Testis (tissue), 2 donors: ENCODE measurements at regions not wholly inside any gene's neighbourhood (a gene's known extent, or its start where the extent isn't known, plus 50 kb on each side); places are given as distances from the start of the nearest gene placed in this dataset.

Experiments
- DNase-seq: peaks from one replicate; pipeline ENCODE4 v3.0.0-alpha.2; 2019
- H3K27ac ChIP-seq, 2 donors: fragments of 200-600 bp; sonication (generic); one replicate each; pipeline ENCODE4 v1.5.1; 2019
- H3K27me3 ChIP-seq: fragments of 200-600 bp; sonication (generic); one replicate; pipeline ENCODE4 v1.5.1; 2019
- H3K36me3 ChIP-seq: fragments of 200-600 bp; sonication (generic); one replicate; pipeline ENCODE4 v1.5.1; 2017; ENCODE audit warnings: low read depth; ENCODE audit errors: missing control alignments
- H3K4me1 ChIP-seq: fragments of 200-600 bp; sonication (generic); one replicate; pipeline ENCODE4 v1.5.1; 2019
- H3K4me3 ChIP-seq, 2 donors: fragments of 200-600 bp; sonication (generic); one replicate each; pipeline ENCODE4 v1.5.1; 2017 to 2019
- H3K9me3 ChIP-seq: fragments of 200-600 bp; sonication (generic); one replicate; pipeline ENCODE4 v1.5.1; 2017
- CTCF ChIP-seq, 3 experiments: fragments of 450-650 bp in 2 of 3; fragments of 200-600 bp in 1 of 3; sonication (generic) in 1 of 3; IDR thresholded peaks; one replicate each; pipeline ENCODE4 v1.5.1; 2016 to 2019; ENCODE audit warnings: antibody characterized with exemption in 3 of 3, mild to moderate bottlenecking in 2 of 3, moderate library complexity in 1 of 3
- POLR2A ChIP-seq: fragments of 450-650 bp; IDR thresholded peaks from one replicate; pipeline ENCODE4 v1.6.1; 2017; ENCODE audit warnings: antibody characterized with exemption, mild to moderate bottlenecking, moderate library complexity
- WGBS, 2 donors: methylation state at CpG; one replicate each; pipeline ENCODE4 v1.1.5; 2018; 5-methylcytosine and 5-hydroxymethylcytosine counted together
- intact Hi-C: fragments of 100-400 bp; cut with DNase I; formaldehyde crosslinking; loops from one replicate; pipeline ENCODE4 v1.15.1; 2023; ENCODE audit warnings: low total_unique reads

DNA sequence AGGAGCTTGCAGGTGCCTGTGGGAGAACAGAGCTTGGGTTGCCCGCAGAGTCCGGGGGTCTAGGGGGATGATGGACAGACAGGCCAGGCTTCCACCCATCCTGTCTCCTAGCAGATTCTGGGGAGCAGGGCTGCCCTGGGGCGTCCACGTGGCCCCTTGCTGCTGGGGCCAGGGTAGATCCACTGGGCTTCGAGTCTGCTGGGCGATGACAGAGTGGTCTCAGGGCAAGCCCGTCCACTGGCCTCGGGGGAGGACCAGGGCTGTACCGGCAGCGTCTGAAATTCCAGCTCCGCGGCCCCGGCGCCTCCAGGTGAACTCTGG lies 124.2 kb upstream of the IRX4 start:
- intact Hi-C loops, result no loop called here
- Histone ChIP-seq H3K27me3 (no peaks in the 10 kb centered on the region), H3K27ac (no peak overlapping the region), H3K4me1 (peaks cover 3% of the 10 kb centered on the region), H3K9me3 (no peaks in the 10 kb centered on the region), H3K36me3 (no peaks in the 10 kb centered on the region), H3K4me3 (no peak overlapping the region)
- TF ChIP-seq CTCF (IDR thresholded peaks at IDR 0.05) (no peak), POLR2A (no peak)
- no peak for DNase-seq
- WGBS, 2 donors, result 79 to 82% methylated on average over 5 to 10 of the region's 14 CpGs

GRCh38 chr5:2006193-2006970 lies 123.7 kb upstream of the IRX4 start:
- Histone ChIP-seq H3K27me3 (no peaks in the 10 kb centered on the region), H3K4me1 (peaks cover 3% of the 10 kb centered on the region), H3K9me3 (no peaks in the 10 kb centered on the region), H3K4me3 (no peak overlapping the region), H3K36me3 (no peaks in the 10 kb centered on the region), H3K27ac (no peak overlapping the region)
- no peak for DNase-seq
- intact Hi-C loops, result no loop called here
- 75 to 88% methylated on average over 19 to 24 of the region's 24 CpGs for WGBS, 2 donors
- TF ChIP-seq CTCF (IDR thresholded peaks at IDR 0.05) (no peak), POLR2A (no peak)

GRCh38 chr5:2005101-2006041 lies 122.6 kb upstream of the IRX4 start:
- TF ChIP-seq POLR2A (no peak), CTCF (IDR thresholded peaks at IDR 0.05) (no peak)
- Histone ChIP-seq H3K4me3 (no peak overlapping the region), H3K9me3 (no peaks in the 10 kb centered on the region), H3K4me1 (peaks cover 3% of the 10 kb centered on the region), H3K36me3 (no peaks in the 10 kb centered on the region), H3K27ac (no peak overlapping the region), H3K27me3 (no peaks in the 10 kb centered on the region)
- no peak for DNase-seq
- intact Hi-C loops, result no loop called here
- WGBS, 2 donors, result 80 to 85% methylated on average over 33 to 35 of the region's 35 CpGs

GRCh38 chr5:2003690-2004365 lies 121.1 kb upstream of the IRX4 start:
- TF ChIP-seq CTCF (IDR thresholded peaks at IDR 0.05), result no peak
- TF ChIP-seq POLR2A, result no peak
- DNase-seq, result no peak
- no peaks in the 10 kb centered on the region for H3K9me3 ChIP-seq
- intact Hi-C loops, result no loop called here
- 87 to 89% methylated on average over 19 to 20 of the region's 20 CpGs for whole genome bisulfite sequencing, 2 donors
- H3K27me3 ChIP-seq, result no peaks in the 10 kb centered on the region
- H3K4me1 ChIP-seq, result peaks cover 3% of the 10 kb centered on the region
- H3K4me3 ChIP-seq, result no peak overlapping the region
- H3K27ac ChIP-seq, result no peak overlapping the region
- H3K36me3 ChIP-seq, result no peaks in the 10 kb centered on the region
